Right lobe of liver (tissue), 6 donors: ENCODE measurements at regions not wholly inside any gene's neighbourhood (a gene's known extent, or its start where the extent isn't known, plus 50 kb on each side); places are given as distances from the start of the nearest gene placed in this dataset.

Experiments
- ATAC-seq, 4 donors: fragments of 200-7000 bp; cut with Tn5 transposase; one replicate each; pipeline ENCODE4 v1.9.1; 2020; ENCODE audit warnings: mild to moderate bottlenecking in 4 of 4, moderate library complexity in 4 of 4
- DNase-seq, 3 donors: peaks; one replicate each; pipeline ENCODE4 v3.0.0-alpha.2; 2020
- H3K27ac ChIP-seq, 3 donors: fragments of 200-600 bp; one replicate each; pipeline ENCODE4 v1.8.0; 2022
- H3K27me3 ChIP-seq, 2 donors: fragments of 200-600 bp; one replicate each; pipeline ENCODE4 v1.8.0; 2022
- H3K36me3 ChIP-seq, 4 donors: fragments of 200-600 bp; sonication (generic) in 1 of 4; one replicate each; pipeline versions ENCODE4 v1.5.1 to v1.8.0; 2017 to 2022; ENCODE audit warnings: control low read depth in 1 of 4
- H3K4me1 ChIP-seq, 4 donors: fragments of 200-600 bp; sonication (generic) in 1 of 4; one replicate each; pipeline versions ENCODE4 v1.5.1 to v1.8.0; 2017 to 2022; ENCODE audit warnings: control low read depth in 1 of 4
- H3K4me3 ChIP-seq, 3 donors: fragments of 200-600 bp; one replicate each; pipeline ENCODE4 v1.8.0; 2022
- H3K9me3 ChIP-seq, 4 donors: fragments of 200-600 bp; sonication (generic) in 1 of 4; one replicate each; pipeline versions ENCODE4 v1.5.1 to v1.8.0; 2017 to 2022; ENCODE audit warnings: control low read depth in 1 of 4
- CTCF ChIP-seq, 4 donors: fragments of 200-600 bp in 3 of 4; fragments of 450-650 bp in 1 of 4; IDR thresholded peaks; one replicate each; pipeline versions ENCODE4 v1.5.1 to v1.8.0; 2016 to 2022; ENCODE audit warnings: antibody characterized with exemption in 4 of 4, mild to moderate bottlenecking in 2 of 4
- POLR2A ChIP-seq: fragments of 450-650 bp; IDR thresholded peaks from one replicate; pipeline ENCODE4 v1.6.1; 2017; ENCODE audit warnings: antibody characterized with exemption, mild to moderate bottlenecking
- WGBS: methylation state at CpG from one replicate; pipeline ENCODE4 v1.1.6; 2018; ENCODE audit warnings: low coverage, low lambda C conversion rate; ENCODE audit not compliant: insufficient coverage; ENCODE audit errors: missing lambda C conversion rate; 5-methylcytosine and 5-hydroxymethylcytosine counted together
- intact Hi-C, 2 donors: fragments of 100-400 bp; cut with DNase I; formaldehyde crosslinking; loops; one replicate each; pipeline versions ENCODE4 v1.11.2 to v1.14.1; 2022
- donor health status: DM: no; HTN: yes; CAD: no.
- donor health status: DM: no; HTN: no; CAD: no.
- donor health status: DM: no; HTN: no; CAD: no.
- donor health status: DM: no; HTN: yes; CAD: no.
- donor health status: DM: no; HTN: yes; CAD: no.

- 39% methylated on average over 3 of the region's 3 CpGs for WGBS
- TF ChIP-seq CTCF (IDR thresholded peaks at IDR 0.05) (no peak), POLR2A (no peak)
- DNase-seq (no peak), ATAC-seq (no peak)
- Histone ChIP-seq H3K4me1 (no peaks in the 10 kb centered on the region), H3K36me3 (no peaks in the 10 kb centered on the region), H3K4me3 (no peak overlapping the region), H3K27ac (no peak overlapping the region), H3K9me3 (no peaks in the 10 kb centered on the region), H3K27me3 (no peaks in the 10 kb centered on the region)
- intact Hi-C loops, result no loop called here
Measured at GRCh38 chr21:15354516-15354915, 289.7 kb upstream of the NRIP1 start.

GRCh38 chr21:15355066-15355465 is 290.3 kb upstream of the NRIP1 start:
- Histone ChIP-seq H3K4me3 (no peak overlapping the region), H3K4me1 (no peaks in the 10 kb centered on the region), H3K27ac (no peak overlapping the region), H3K27me3 (no peaks in the 10 kb centered on the region), H3K9me3 (no peaks in the 10 kb centered on the region), H3K36me3 (no peaks in the 10 kb centered on the region)
- ATAC-seq, result no peak
- WGBS, result 34% methylated on average over 6 of the region's 6 CpGs
- DNase-seq, result no peak
- intact Hi-C loops, result no loop called here
- no peak for TF ChIP-seq CTCF (IDR thresholded peaks at IDR 0.05)
- no peak for TF ChIP-seq POLR2A

- intact Hi-C loops, result no loop called here
- WGBS, result 89% methylated on average over 4 of the region's 4 CpGs
- no peak for ATAC-seq
- no peaks in the 10 kb centered on the region for H3K27me3 ChIP-seq
- H3K9me3 ChIP-seq, result no peaks in the 10 kb centered on the region
- no peaks in the 10 kb centered on the region for H3K36me3 ChIP-seq
- no peak overlapping the region for H3K27ac ChIP-seq
- H3K4me1 ChIP-seq, result no peaks in the 10 kb centered on the region
- no peak for TF ChIP-seq POLR2A
- no peak for TF ChIP-seq CTCF (IDR thresholded peaks at IDR 0.05)
- no peak overlapping the region for H3K4me3 ChIP-seq
- DNase-seq, result no peak
Measured at GRCh38 chr21:15359251-15359650, 294.5 kb upstream of the NRIP1 start.

- ATAC-seq (no peak), DNase-seq (no peak)
- TF ChIP-seq POLR2A (no peak), CTCF (IDR thresholded peaks at IDR 0.05) (no peak)
- no peak overlapping the region for H3K4me3 ChIP-seq
- H3K9me3 ChIP-seq, result peaks cover 0 to 8% (median 0%) of the 10 kb centered on the region in 4 donors
- H3K36me3 ChIP-seq, result no peaks in the 10 kb centered on the region
- H3K4me1 ChIP-seq, result no peaks in the 10 kb centered on the region
- intact Hi-C loops, result no loop called here
- H3K27me3 ChIP-seq, result no peaks in the 10 kb centered on the region
- H3K27ac ChIP-seq, result no peak overlapping the region
- 81% methylated on average over 4 of the region's 4 CpGs for WGBS
Measured at GRCh38 chr21:15362458-15362857, 297.7 kb upstream of the NRIP1 start.

- Histone ChIP-seq H3K36me3 (no peaks in the 10 kb centered on the region), H3K4me1 (no peaks in the 10 kb centered on the region), H3K4me3 (no peak overlapping the region), H3K9me3 (peaks cover 0 to 8% (median 0%) of the 10 kb centered on the region in 4 donors), H3K27me3 (no peaks in the 10 kb centered on the region), H3K27ac (no peak overlapping the region)
- DNase-seq (no peak), ATAC-seq (no peak)
- 80% methylated on average over 1 of the region's 1 CpG for WGBS
- TF ChIP-seq POLR2A, result no peak
- TF ChIP-seq CTCF (IDR thresholded peaks at IDR 0.05), result no peak
- intact Hi-C loops, result no loop called here
Measured at GRCh38 chr21:15363921-15364320, 299.1 kb upstream of the NRIP1 start.
